Neural cell (in vitro differentiated cells): ENCODE measurements at regions not wholly inside any gene's neighbourhood (a gene's known extent, or its start where the extent isn't known, plus 50 kb on each side); places are given as distances from the start of the nearest gene placed in this dataset.

Experiments used
- CTCF ChIP-seq: fragments of 450-650 bp; IDR thresholded peaks from 2 replicates; pipeline ENCODE4 v1.5.1; 2014; ENCODE audit warnings: antibody characterized with exemption, mild to moderate bottlenecking, moderate library complexity; ENCODE audit not compliant: poor library complexity, severe bottlenecking
- RAD21 ChIP-seq: fragments of 450-650 bp; conservative IDR thresholded peaks from 2 replicates; pipeline ENCODE4 v1.6.1; 2014; ENCODE audit warnings: antibody characterized with exemption, mild to moderate bottlenecking, moderate library complexity
- REST ChIP-seq: IDR thresholded peaks from 2 replicates; pipeline ENCODE4 v1.6.1; 2012; ENCODE audit warnings: borderline replicate concordance
- SMC3 ChIP-seq: fragments of 450-650 bp; conservative IDR thresholded peaks from 2 replicates; pipeline ENCODE4 v1.6.1; 2014; ENCODE audit warnings: antibody characterized with exemption, mild to moderate bottlenecking, moderate library complexity; ENCODE audit not compliant: poor library complexity

GRCh38 chr2:228261546-228261945, 80.1 kb upstream of the SPHKAP start:
- TF ChIP-seq CTCF (no peak), REST (no peak), SMC3 (no peak), RAD21 (no peak)
